Neutrophil (primary cell): ENCODE measurements at regions not wholly inside any gene's neighbourhood (a gene's known extent, or its start where the extent isn't known, plus 50 kb on each side); places are given as distances from the start of the nearest gene placed in this dataset.

Source experiments
- H3K27ac ChIP-seq: fragments of 200-600 bp; sonication (generic); 2 replicates; pipeline ENCODE4 v1.5.1; 2016; ENCODE audit warnings: mild to moderate bottlenecking, moderate library complexity
- H3K27me3 ChIP-seq: fragments of 200-600 bp; sonication (generic); 2 replicates; pipeline ENCODE4 v1.6.0; 2016; ENCODE audit warnings: mild to moderate bottlenecking
- H3K36me3 ChIP-seq: fragments of 200-600 bp; sonication (generic); 2 replicates; pipeline ENCODE4 v1.5.1; 2017
- H3K4me1 ChIP-seq, 2 experiments: fragments of 200-600 bp in 1 of 2; sonication (generic) in 1 of 2; 1 replicate in 1 of 2; 2 replicates in 1 of 2; pipeline versions ENCODE4 v1.5.1 to v1.6.1; 2013 to 2016; ENCODE audit warnings: low read depth in 1 of 2, low read length in 1 of 2, mild to moderate bottlenecking in 1 of 2, moderate library complexity in 1 of 2; ENCODE audit not compliant: control insufficient read depth in 1 of 2, insufficient read depth in 1 of 2
- H3K4me3 ChIP-seq, 2 experiments: fragments of 200-600 bp in 1 of 2; sonication (generic) in 1 of 2; 1 replicate in 1 of 2; 2 replicates in 1 of 2; pipeline ENCODE4 v1.5.1; 2013 to 2016; ENCODE audit warnings: low read depth in 1 of 2, low read length in 1 of 2, mild to moderate bottlenecking in 1 of 2, moderate library complexity in 1 of 2
- H3K9me3 ChIP-seq: fragments of 200-600 bp; sonication (generic); 2 replicates; pipeline ENCODE4 v1.5.1; 2016
- TF ChIP-seq, protein P1 (sequence below): fragments of 200-600 bp; sonication (generic); IDR thresholded peaks from 2 replicates; pipeline ENCODE4 v1.5.1; 2016; ENCODE audit warnings: antibody characterized with exemption

GRCh38 chr10:78832281-78832680 is 236.5 kb upstream of the ZMIZ1 start:
- no peak overlapping the region for H3K27ac ChIP-seq
- TF ChIP-seq, protein P1, sequence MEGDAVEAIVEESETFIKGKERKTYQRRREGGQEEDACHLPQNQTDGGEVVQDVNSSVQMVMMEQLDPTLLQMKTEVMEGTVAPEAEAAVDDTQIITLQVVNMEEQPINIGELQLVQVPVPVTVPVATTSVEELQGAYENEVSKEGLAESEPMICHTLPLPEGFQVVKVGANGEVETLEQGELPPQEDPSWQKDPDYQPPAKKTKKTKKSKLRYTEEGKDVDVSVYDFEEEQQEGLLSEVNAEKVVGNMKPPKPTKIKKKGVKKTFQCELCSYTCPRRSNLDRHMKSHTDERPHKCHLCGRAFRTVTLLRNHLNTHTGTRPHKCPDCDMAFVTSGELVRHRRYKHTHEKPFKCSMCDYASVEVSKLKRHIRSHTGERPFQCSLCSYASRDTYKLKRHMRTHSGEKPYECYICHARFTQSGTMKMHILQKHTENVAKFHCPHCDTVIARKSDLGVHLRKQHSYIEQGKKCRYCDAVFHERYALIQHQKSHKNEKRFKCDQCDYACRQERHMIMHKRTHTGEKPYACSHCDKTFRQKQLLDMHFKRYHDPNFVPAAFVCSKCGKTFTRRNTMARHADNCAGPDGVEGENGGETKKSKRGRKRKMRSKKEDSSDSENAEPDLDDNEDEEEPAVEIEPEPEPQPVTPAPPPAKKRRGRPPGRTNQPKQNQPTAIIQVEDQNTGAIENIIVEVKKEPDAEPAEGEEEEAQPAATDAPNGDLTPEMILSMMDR = no peak
- H3K9me3 ChIP-seq = no peaks in the 10 kb centered on the region
- H3K36me3 ChIP-seq = no peaks in the 10 kb centered on the region
- H3K4me3 ChIP-seq = no peak overlapping the region
- H3K4me1 ChIP-seq = no peaks in the 10 kb centered on the region
- H3K27me3 ChIP-seq = peaks cover 16% of the 10 kb centered on the region

DNA sequence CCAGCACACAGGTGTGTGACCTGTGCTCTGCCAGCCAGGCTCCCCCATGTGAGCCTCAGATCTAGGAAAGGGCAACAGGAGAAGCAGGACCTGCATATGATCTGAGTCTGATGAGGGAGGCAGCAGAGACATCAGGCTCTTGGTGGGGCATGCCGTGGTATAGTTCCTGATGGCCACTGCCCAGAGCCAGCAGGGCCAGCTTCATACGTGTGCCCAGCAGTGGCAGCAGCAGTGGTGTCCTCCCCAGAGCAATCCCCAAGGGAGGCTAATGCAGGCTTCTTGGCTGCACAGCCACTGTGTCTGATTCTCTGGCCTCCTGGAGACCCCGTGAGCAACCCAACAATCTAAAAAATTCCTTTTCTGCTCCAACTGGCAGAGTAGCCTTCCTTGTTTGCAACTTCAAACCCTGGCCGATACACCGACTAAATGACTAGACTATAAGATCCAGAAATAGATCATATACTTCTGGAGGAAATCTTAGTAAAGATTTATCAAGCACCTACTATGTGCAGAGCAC is 230.6 kb upstream of the ZMIZ1 start:
- Histone ChIP-seq H3K27ac (no peak overlapping the region), H3K27me3 (peaks cover 7% of the 10 kb centered on the region), H3K4me3 (no peak overlapping the region), H3K9me3 (no peaks in the 10 kb centered on the region), H3K36me3 (no peaks in the 10 kb centered on the region), H3K4me1 (no peaks in the 10 kb centered on the region)
- TF ChIP-seq, protein P1 = no peak

DNA sequence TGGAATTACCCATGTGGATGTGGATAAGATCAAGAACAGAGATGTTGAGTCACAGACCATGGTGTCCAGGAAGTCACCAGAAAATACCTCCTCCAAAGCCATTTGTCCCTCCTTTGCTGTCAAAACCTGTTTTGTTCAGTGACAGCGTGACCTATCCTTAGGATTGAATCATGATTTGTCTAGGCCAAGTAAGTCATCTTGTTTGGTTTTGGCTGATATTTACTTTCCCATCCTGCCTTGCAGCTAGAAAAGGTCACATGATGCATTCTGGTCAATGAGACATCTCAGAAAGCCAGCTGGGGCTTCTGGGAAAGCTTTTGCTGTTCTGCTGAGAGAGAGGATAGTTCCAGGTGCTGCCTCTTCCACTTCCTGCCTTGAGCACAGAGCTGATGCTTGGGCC is 225.3 kb upstream of the ZMIZ1 start:
- Histone ChIP-seq H3K4me1 (no peaks in the 10 kb centered on the region), H3K9me3 (no peaks in the 10 kb centered on the region), H3K27me3 (no peaks in the 10 kb centered on the region), H3K27ac (no peak overlapping the region), H3K36me3 (no peaks in the 10 kb centered on the region), H3K4me3 (no peak overlapping the region)
- TF ChIP-seq, protein P1 = no peak

DNA sequence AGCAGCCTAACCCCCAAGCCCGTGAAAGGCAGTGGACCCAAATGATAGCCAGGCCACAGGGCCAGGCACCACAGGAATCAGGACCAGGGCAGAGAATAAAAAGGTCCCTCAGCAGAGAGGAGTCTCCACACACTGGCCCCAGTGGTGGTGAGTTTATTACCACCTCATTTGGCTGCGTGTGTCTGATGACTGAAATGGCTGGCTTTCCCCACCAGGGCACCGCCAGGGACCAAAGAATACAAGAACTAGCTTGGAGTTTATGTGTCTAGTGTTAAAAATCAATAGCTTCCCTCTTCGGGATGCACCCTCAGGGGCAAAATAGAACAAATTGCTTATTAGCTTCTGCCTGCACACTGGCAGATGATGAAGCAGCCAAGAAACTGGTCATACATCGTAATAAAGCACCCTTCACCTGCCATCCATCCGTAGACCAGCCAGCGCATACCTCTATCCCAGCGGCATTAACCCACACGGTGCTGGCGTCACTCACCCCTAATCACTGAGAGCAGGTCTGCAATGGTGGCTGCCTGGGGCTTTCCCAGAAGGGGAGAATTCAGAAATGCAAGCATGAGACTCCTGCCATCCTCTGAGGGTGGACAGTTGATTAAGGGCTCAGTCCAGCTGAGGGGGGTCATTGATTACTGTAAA is 223.7 kb upstream of the ZMIZ1 start:
- Histone ChIP-seq H3K9me3 (no peaks in the 10 kb centered on the region), H3K27me3 (no peaks in the 10 kb centered on the region), H3K4me1 (no peaks in the 10 kb centered on the region), H3K4me3 (no peak overlapping the region), H3K27ac (no peak overlapping the region), H3K36me3 (no peaks in the 10 kb centered on the region)
- TF ChIP-seq, protein P1 = no peak

DNA sequence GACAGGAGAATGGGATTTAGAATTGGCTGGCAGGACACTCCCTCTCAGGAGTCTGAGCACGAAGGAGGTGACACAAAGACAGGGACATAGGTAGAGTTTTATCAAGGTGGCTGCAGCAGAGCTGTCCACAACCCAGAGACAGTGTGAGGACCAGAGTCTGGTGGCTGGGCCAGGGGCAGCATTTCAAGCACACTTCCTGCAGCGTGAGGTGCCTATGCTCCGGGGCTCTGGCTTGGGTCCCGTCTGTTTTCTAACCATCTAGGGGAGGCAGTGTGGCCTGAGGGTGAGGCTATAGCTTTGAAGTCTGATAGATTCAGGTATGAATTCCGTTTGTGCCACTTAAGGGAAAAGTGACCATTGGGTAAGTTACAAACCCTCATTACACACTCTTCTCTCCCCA is 222.7 kb upstream of the ZMIZ1 start:
- Histone ChIP-seq H3K27ac (no peak overlapping the region), H3K4me1 (no peaks in the 10 kb centered on the region), H3K9me3 (no peaks in the 10 kb centered on the region), H3K4me3 (no peak overlapping the region), H3K36me3 (no peaks in the 10 kb centered on the region), H3K27me3 (no peaks in the 10 kb centered on the region)
- TF ChIP-seq, protein P1 = no peak
